ENCODE measurements at regions not wholly inside any gene's neighbourhood (a gene's known extent, or its start where the extent isn't known, plus 50 kb on each side); places are given as distances from the start of the nearest gene placed in this dataset.

DNA sequence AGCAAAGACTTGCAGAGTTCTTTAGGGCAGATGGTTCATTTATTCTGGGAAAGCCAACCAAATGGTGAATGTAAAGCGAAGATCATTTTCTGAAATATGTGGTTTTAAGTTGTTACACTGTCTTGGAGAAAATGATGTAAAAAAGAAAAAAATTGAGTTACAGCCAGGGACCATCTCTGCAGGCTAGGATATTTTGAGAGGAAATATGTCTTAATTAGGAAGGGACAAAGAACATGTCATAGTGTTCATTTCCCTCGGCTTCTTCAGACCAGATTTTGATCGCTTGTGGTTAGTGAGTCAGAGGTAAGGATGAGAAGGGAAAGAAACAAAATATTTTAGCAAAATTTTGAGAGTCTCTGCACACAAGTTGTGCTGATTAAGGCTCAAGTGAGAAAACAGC, 59.0 kb upstream of the C1QTNF7 start:
- no peaks in the 10 kb centered on the region for H3K36me3 ChIP-seq (ENCODE audit: control insufficient read depth, insufficient read depth, low read length)
- Mint-ChIP-seq H3K27ac (no peak overlapping the region), H3K36me3 (peaks cover 3% of the 10 kb centered on the region), H3K27me3 (no peaks in the 10 kb centered on the region), H3K4me3 (no peak overlapping the region), H3K9me3 (peaks cover 0 to 4% (median 0%) of the 10 kb centered on the region in 7 donors), H3K4me1 (no peaks in the 10 kb centered on the region)
- H3K27ac ChIP-seq (ENCODE audit: insufficient read depth, low read length, poor library complexity, severe bottlenecking) = no peak overlapping the region
- H3K27me3 ChIP-seq (ENCODE audit: control insufficient read depth, insufficient read depth, low read length) = peaks cover 3% of the 10 kb centered on the region
- ATAC-seq (ENCODE audit: low read depth in 2 of 2) (no peak), DNase-seq (no peak)
- H3K9me3 ChIP-seq (ENCODE audit: control insufficient read depth in 2 of 2, low read length in 2 of 2) = no peaks in the 10 kb centered on the region
- H3K4me1 ChIP-seq (ENCODE audit: control insufficient read depth, insufficient read depth, low read length, poor library complexity, severe bottlenecking) = no peaks in the 10 kb centered on the region
- H3K4me3 ChIP-seq (ENCODE audit: low read depth, low read length) = no peak overlapping the region

DNA sequence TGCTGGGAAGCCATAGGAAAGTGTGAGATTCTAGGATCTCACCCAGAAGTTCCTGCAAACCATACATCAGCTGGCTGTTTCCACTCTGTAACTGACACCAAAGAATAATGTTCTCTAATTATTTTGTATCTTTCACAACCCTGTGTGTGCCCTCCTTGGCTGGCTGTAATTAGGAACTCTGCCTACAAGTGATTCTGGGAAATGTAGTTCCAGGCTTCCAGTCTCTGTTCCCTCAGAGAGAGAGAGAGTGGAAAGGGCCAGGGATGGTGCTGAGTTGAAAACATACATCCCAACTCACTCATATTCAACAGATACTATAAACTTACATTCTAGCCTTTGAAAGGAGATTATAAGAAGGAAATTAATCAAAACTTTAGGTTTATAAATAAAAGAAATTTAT, 57.5 kb upstream of the C1QTNF7 start:
- Mint-ChIP-seq H3K36me3 (peaks cover 3% of the 10 kb centered on the region), H3K27ac (no peak overlapping the region), H3K4me3 (no peak overlapping the region), H3K27me3 (no peaks in the 10 kb centered on the region), H3K4me1 (no peaks in the 10 kb centered on the region), H3K9me3 (peaks cover 0 to 4% (median 0%) of the 10 kb centered on the region in 7 donors)
- DNase-seq = no peak
- H3K36me3 ChIP-seq (ENCODE audit: control insufficient read depth, insufficient read depth, low read length) = no peaks in the 10 kb centered on the region
- ATAC-seq (ENCODE audit: low read depth in 2 of 2) = no peak
- H3K4me3 ChIP-seq (ENCODE audit: low read depth, low read length) = no peak overlapping the region
- H3K27me3 ChIP-seq (ENCODE audit: control insufficient read depth, insufficient read depth, low read length) = no peaks in the 10 kb centered on the region
- no peaks in the 10 kb centered on the region for H3K4me1 ChIP-seq (ENCODE audit: control insufficient read depth, insufficient read depth, low read length, poor library complexity, severe bottlenecking)
- no peak overlapping the region for H3K27ac ChIP-seq (ENCODE audit: insufficient read depth, low read length, poor library complexity, severe bottlenecking)
- no peaks in the 10 kb centered on the region for H3K9me3 ChIP-seq (ENCODE audit: control insufficient read depth in 2 of 2, low read length in 2 of 2)

DNA sequence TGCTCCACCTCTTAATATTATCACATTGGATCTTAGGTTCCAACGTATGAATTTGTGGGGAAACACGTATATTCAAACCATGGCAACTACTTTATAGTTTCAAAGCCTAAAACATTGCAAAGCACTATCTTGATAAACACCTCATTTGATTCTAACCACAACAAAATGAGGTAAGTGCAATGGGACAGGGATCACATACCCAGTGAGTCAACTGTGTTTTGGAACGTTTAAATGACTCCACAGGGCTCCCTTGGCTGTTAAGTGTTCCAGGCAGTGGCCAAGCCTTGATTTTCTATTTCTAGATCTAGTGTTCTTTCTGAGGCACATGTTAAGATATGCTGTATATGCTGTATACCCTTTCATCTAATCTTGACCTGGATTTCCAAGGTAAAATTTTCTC, 54.5 kb upstream of the C1QTNF7 start:
- H3K27me3 Mint-ChIP-seq = peaks cover 4% of the 10 kb centered on the region
- no peak overlapping the region for H3K4me3 Mint-ChIP-seq
- Histone ChIP-seq H3K4me3 (ENCODE audit: low read depth, low read length) (no peak overlapping the region), H3K4me1 (ENCODE audit: control insufficient read depth, insufficient read depth, low read length, poor library complexity, severe bottlenecking) (no peaks in the 10 kb centered on the region), H3K27me3 (ENCODE audit: control insufficient read depth, insufficient read depth, low read length) (no peaks in the 10 kb centered on the region), H3K9me3 (ENCODE audit: control insufficient read depth in 2 of 2, low read length in 2 of 2) (no peaks in the 10 kb centered on the region), H3K27ac (ENCODE audit: insufficient read depth, low read length, poor library complexity, severe bottlenecking) (no peak overlapping the region), H3K36me3 (ENCODE audit: control insufficient read depth, insufficient read depth, low read length) (no peaks in the 10 kb centered on the region)
- peaks cover 0 to 13% (median 5%) of the 10 kb centered on the region in 4 donors for H3K4me1 Mint-ChIP-seq
- H3K36me3 Mint-ChIP-seq = peaks cover 3% of the 10 kb centered on the region
- ATAC-seq (ENCODE audit: low read depth in 2 of 2) = no peak
- peaks cover 0 to 4% (median 0%) of the 10 kb centered on the region in 7 donors for H3K9me3 Mint-ChIP-seq
- no peak for DNase-seq
- H3K27ac Mint-ChIP-seq = no peak overlapping the region

DNA sequence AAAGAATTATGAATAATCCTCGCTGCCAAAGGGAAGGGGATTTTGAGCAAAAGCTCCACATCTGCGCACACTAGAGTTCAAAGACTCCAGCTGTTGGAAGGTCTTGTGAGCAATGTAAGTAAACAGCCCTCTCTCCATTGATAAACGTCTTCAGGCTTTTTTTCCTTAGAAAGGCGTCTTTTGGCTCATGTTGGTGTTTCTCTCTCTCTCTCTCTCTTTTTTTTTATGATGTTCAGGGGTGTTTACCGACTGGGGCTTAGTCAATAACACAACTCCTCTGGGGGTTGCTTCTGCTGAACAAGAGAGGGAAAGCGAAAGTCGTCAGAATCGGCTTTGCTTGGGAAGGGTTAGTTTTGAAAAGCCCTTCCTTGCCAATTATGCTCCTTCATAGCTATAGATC, 53.2 kb upstream of the C1QTNF7 start:
- ATAC-seq (ENCODE audit: low read depth in 2 of 2) (no peak), DNase-seq (no peak)
- no peak overlapping the region for H3K27ac ChIP-seq (ENCODE audit: insufficient read depth, low read length, poor library complexity, severe bottlenecking)
- Mint-ChIP-seq H3K4me3 (no peak overlapping the region), H3K27me3 (peaks cover 4% of the 10 kb centered on the region), H3K9me3 (no peaks in the 10 kb centered on the region), H3K36me3 (peaks cover 3% of the 10 kb centered on the region), H3K4me1 (peaks cover 0 to 13% (median 5%) of the 10 kb centered on the region in 4 donors), H3K27ac (no peak overlapping the region)
- H3K27me3 ChIP-seq (ENCODE audit: control insufficient read depth, insufficient read depth, low read length) = no peaks in the 10 kb centered on the region
- no peaks in the 10 kb centered on the region for H3K4me1 ChIP-seq (ENCODE audit: control insufficient read depth, insufficient read depth, low read length, poor library complexity, severe bottlenecking)
- no peaks in the 10 kb centered on the region for H3K36me3 ChIP-seq (ENCODE audit: control insufficient read depth, insufficient read depth, low read length)
- no peaks in the 10 kb centered on the region for H3K9me3 ChIP-seq (ENCODE audit: control insufficient read depth in 2 of 2, low read length in 2 of 2)
- no peak overlapping the region for H3K4me3 ChIP-seq (ENCODE audit: low read depth, low read length)

DNA sequence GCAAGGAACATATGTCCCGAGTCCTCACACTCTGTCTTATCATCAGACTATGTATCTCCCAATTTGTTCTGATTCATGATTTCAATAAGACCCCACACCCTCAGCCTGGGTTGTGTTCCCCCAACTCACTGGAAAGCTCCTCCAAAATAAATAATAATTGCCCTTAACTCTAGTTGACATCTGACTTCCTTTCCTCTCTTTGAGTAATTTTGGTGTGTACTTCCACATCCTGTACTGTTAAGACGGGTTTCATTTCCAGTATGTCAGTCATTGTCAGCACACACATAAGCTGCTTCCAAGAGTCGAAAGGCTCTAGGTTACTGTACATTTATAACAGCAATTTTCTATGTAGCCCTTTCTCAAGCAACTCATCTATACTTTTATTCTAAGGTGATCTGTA, 52.2 kb upstream of the C1QTNF7 start:
- peaks cover 4% of the 10 kb centered on the region for H3K27me3 Mint-ChIP-seq
- ATAC-seq (ENCODE audit: low read depth in 2 of 2) = peak; percentile 53 to 56
- peaks cover 3% of the 10 kb centered on the region for H3K36me3 Mint-ChIP-seq
- peaks cover 0 to 13% (median 5%) of the 10 kb centered on the region in 4 donors for H3K4me1 Mint-ChIP-seq
- no peaks in the 10 kb centered on the region for H3K9me3 Mint-ChIP-seq
- peak in 1 of 3 donors; percentile 57 for DNase-seq
- no peaks in the 10 kb centered on the region for H3K9me3 ChIP-seq (ENCODE audit: control insufficient read depth in 2 of 2, low read length in 2 of 2)
- no peak overlapping the region for H3K27ac ChIP-seq (ENCODE audit: insufficient read depth, low read length, poor library complexity, severe bottlenecking)
- H3K36me3 ChIP-seq (ENCODE audit: control insufficient read depth, insufficient read depth, low read length) = no peaks in the 10 kb centered on the region
- H3K27me3 ChIP-seq (ENCODE audit: control insufficient read depth, insufficient read depth, low read length) = no peaks in the 10 kb centered on the region
- H3K27ac Mint-ChIP-seq = peak overlapping the region in 1 of 3 donors; percentile 7
- H3K4me1 ChIP-seq (ENCODE audit: control insufficient read depth, insufficient read depth, low read length, poor library complexity, severe bottlenecking) = no peaks in the 10 kb centered on the region
- H3K4me3 ChIP-seq (ENCODE audit: low read depth, low read length) = no peak overlapping the region
- no peak overlapping the region for H3K4me3 Mint-ChIP-seq

DNA sequence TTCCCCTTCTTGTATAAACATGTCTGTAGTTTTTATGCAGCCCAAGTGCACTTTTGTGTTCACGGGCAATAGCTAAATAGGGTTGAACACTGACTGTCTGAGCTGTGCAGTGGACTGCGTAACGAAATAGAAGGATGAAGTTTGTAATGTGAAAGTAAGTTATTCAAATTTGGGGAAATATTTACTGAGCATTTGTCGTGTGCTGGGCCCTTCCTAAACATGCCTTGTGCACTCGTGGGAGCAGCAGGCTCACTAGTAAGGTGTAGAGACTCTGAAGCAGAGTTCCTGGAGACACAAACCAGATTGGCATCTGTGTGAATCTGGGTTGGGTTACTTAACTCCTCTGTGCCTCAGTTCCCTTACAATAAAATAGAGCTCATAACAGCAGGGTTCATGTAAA, 51.7 kb upstream of the C1QTNF7 start:
- DNase-seq (no peak), ATAC-seq (ENCODE audit: low read depth in 2 of 2) (peak in 1 of 2 donors; percentile 14)
- Histone ChIP-seq H3K9me3 (ENCODE audit: control insufficient read depth in 2 of 2, low read length in 2 of 2) (no peaks in the 10 kb centered on the region), H3K4me1 (ENCODE audit: control insufficient read depth, insufficient read depth, low read length, poor library complexity, severe bottlenecking) (no peaks in the 10 kb centered on the region), H3K27me3 (ENCODE audit: control insufficient read depth, insufficient read depth, low read length) (no peaks in the 10 kb centered on the region), H3K4me3 (ENCODE audit: low read depth, low read length) (no peak overlapping the region), H3K27ac (ENCODE audit: insufficient read depth, low read length, poor library complexity, severe bottlenecking) (no peak overlapping the region), H3K36me3 (ENCODE audit: control insufficient read depth, insufficient read depth, low read length) (no peaks in the 10 kb centered on the region)
- H3K27ac Mint-ChIP-seq = peak overlapping the region in 1 of 3 donors; percentile 7
- peaks cover 4% of the 10 kb centered on the region for H3K27me3 Mint-ChIP-seq
- H3K4me1 Mint-ChIP-seq = peaks cover 0 to 13% (median 5%) of the 10 kb centered on the region in 4 donors
- no peak overlapping the region for H3K4me3 Mint-ChIP-seq
- no peaks in the 10 kb centered on the region for H3K9me3 Mint-ChIP-seq
- peaks cover 3% of the 10 kb centered on the region for H3K36me3 Mint-ChIP-seq

DNA sequence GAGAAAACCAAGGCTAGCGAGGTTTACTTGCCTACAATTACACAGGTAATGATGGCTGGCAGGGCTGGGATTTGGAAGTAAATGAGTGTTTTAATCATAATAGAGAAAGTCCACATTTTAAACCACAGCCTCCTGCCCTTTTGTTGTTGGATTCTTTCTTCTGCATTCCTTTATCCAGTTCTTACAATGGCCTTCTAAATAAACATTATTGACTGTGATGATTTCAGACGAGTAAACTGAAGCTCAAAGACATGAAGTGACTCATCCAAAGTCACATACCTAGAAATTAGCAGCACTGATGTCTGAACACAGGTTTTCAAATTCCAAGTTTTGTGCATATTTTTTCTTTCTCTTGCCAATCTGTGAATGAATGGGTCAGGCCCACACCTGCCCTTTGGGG, 51.2 kb upstream of the C1QTNF7 start:
- no peak overlapping the region for H3K4me3 Mint-ChIP-seq
- peaks cover 0 to 13% (median 5%) of the 10 kb centered on the region in 4 donors for H3K4me1 Mint-ChIP-seq
- ATAC-seq (ENCODE audit: low read depth in 2 of 2) (no peak), DNase-seq (no peak)
- no peaks in the 10 kb centered on the region for H3K9me3 Mint-ChIP-seq
- H3K27me3 Mint-ChIP-seq = peaks cover 4% of the 10 kb centered on the region
- no peak overlapping the region for H3K27ac ChIP-seq (ENCODE audit: insufficient read depth, low read length, poor library complexity, severe bottlenecking)
- no peaks in the 10 kb centered on the region for H3K27me3 ChIP-seq (ENCODE audit: control insufficient read depth, insufficient read depth, low read length)
- H3K36me3 ChIP-seq (ENCODE audit: control insufficient read depth, insufficient read depth, low read length) = no peaks in the 10 kb centered on the region
- H3K4me3 ChIP-seq (ENCODE audit: low read depth, low read length) = no peak overlapping the region
- H3K4me1 ChIP-seq (ENCODE audit: control insufficient read depth, insufficient read depth, low read length, poor library complexity, severe bottlenecking) = no peaks in the 10 kb centered on the region
- H3K9me3 ChIP-seq (ENCODE audit: control insufficient read depth in 2 of 2, low read length in 2 of 2) = no peaks in the 10 kb centered on the region
- H3K27ac Mint-ChIP-seq = no peak overlapping the region
- H3K36me3 Mint-ChIP-seq = peaks cover 3% of the 10 kb centered on the region
